CD4-positive, alpha-beta T cell (primary cell): ENCODE measurements at regions not wholly inside any gene's neighbourhood (a gene's known extent, or its start where the extent isn't known, plus 50 kb on each side); places are given as distances from the start of the nearest gene placed in this dataset.
"Not testable (repeated sequence)": the region's sequence is repeated elsewhere in the genome, so short reads cannot be mapped to it uniquely, and the experiment has no call there.

Experiments
- ATAC-seq: fragments of 200-7000 bp; cut with Tn5 transposase; one replicate; pipeline ENCODE4 v1.10.0; 2022; ENCODE audit warnings: mild to moderate bottlenecking; ENCODE audit not compliant: poor library complexity
- CTCF ChIA-PET: fragments of 350-600 bp; sonication (Branson Sonifier 250); formaldehyde crosslinking; loops from one replicate; lab custom pipeline; 2021; ENCODE audit warnings: antibody characterized with exemption, inconsistent platforms; lab: Charles Lee
- POLR2A ChIA-PET: fragments of 350-600 bp; sonication (Branson Sonifier 250); formaldehyde crosslinking; loops from one replicate; lab custom pipeline; 2021; ENCODE audit warnings: antibody characterized with exemption, inconsistent platforms; lab: Charles Lee
- DNase-seq, 14 experiments: peaks; one replicate each; pipeline ENCODE4 v3.0.0-alpha.2; 2013 to 2020; ENCODE audit warnings: mixed read lengths in 2 of 14
- H3K27ac ChIP-seq, 2 donors: one replicate each; pipeline versions ENCODE4 v1.5.1 to v1.7.0; 2013; ENCODE audit warnings: low read length in 2 of 2, low read depth in 1 of 2, mild to moderate bottlenecking in 1 of 2
- H3K27me3 ChIP-seq, 2 experiments: 1 replicate in 1 of 2; 2 replicates in 1 of 2; pipeline versions ENCODE4 v1.6.1 to v1.7.0; 2013; ENCODE audit warnings: low read length in 2 of 2, control low read depth in 1 of 2, mild to moderate bottlenecking in 1 of 2, moderate library complexity in 1 of 2; ENCODE audit not compliant: insufficient read depth in 2 of 2, control insufficient read depth in 1 of 2
- H3K36me3 ChIP-seq: one replicate; pipeline ENCODE4 v1.6.1; 2013; ENCODE audit warnings: low read length, control low read depth; ENCODE audit not compliant: insufficient read depth
- H3K4me1 ChIP-seq: one replicate; pipeline ENCODE4 v1.6.1; 2013; ENCODE audit warnings: low read length, control low read depth; ENCODE audit not compliant: insufficient read depth
- H3K4me3 ChIP-seq: one replicate; pipeline ENCODE4 v1.5.1; 2013; ENCODE audit warnings: mild to moderate bottlenecking, low read length, moderate library complexity
- H3K9me3 ChIP-seq, 2 experiments: 1 replicate in 1 of 2; 2 replicates in 1 of 2; pipeline versions ENCODE4 v1.6.1 to v1.7.0; 2013; ENCODE audit warnings: low read length in 2 of 2, mild to moderate bottlenecking in 2 of 2, control low read depth in 1 of 2, moderate library complexity in 1 of 2; ENCODE audit not compliant: control insufficient read depth in 1 of 2, insufficient read depth in 1 of 2
- H3K27ac Mint-ChIP-seq: one replicate; pipeline ENCODE4 v1.8.0; 2020; ENCODE audit warnings: mixed read lengths
- H3K27me3 Mint-ChIP-seq: one replicate; pipeline ENCODE4 v1.8.0; 2021; ENCODE audit warnings: mixed read lengths
- H3K36me3 Mint-ChIP-seq: one replicate; pipeline ENCODE4 v1.8.0; 2021; ENCODE audit warnings: low read depth, mixed read lengths
- H3K4me1 Mint-ChIP-seq: one replicate; pipeline ENCODE4 v1.8.0; 2021; ENCODE audit warnings: low read depth, mixed read lengths
- H3K4me3 Mint-ChIP-seq: one replicate; pipeline ENCODE4 v1.8.0; 2020; ENCODE audit warnings: mild to moderate bottlenecking, mixed read lengths
- H3K9me3 Mint-ChIP-seq: one replicate; pipeline ENCODE4 v1.8.0; 2020; ENCODE audit warnings: mixed read lengths
- CTCF ChIP-seq: fragments of 200-600 bp; IDR thresholded peaks from one replicate; pipeline ENCODE4 v1.8.0; 2022; ENCODE audit warnings: antibody characterized with exemption, mild to moderate bottlenecking
- intact Hi-C, 2 experiments: fragments of 100-400 bp; cut with DNase I in 1 of 2; cut with micrococcal nuclease in 1 of 2; formaldehyde crosslinking; loops; one replicate each; pipeline versions ENCODE4 v1.15.1 to v1.9.0; 2023 to 2025; cut with DNase I, micrococcal nuclease

- Histone ChIP-seq H3K36me3 (no peaks in the 10 kb centered on the region), H3K4me1 (no peaks in the 10 kb centered on the region), H3K4me3 (no peak overlapping the region), H3K9me3 (no peaks in the 10 kb centered on the region), H3K27me3 (no peaks in the 10 kb centered on the region), H3K27ac (no peak overlapping the region)
- ChIA-PET CTCF (no interaction called here), POLR2A (no interaction called here)
- intact Hi-C loops: no loop called here
- no peaks in the 10 kb centered on the region for H3K36me3 Mint-ChIP-seq
- H3K4me1 Mint-ChIP-seq: no peaks in the 10 kb centered on the region
- no peak overlapping the region for H3K27ac Mint-ChIP-seq
- no peak for TF ChIP-seq CTCF
- DNase-seq (no peak), ATAC-seq (no peak)
- no peaks in the 10 kb centered on the region for H3K27me3 Mint-ChIP-seq
- peaks cover 3% of the 10 kb centered on the region for H3K9me3 Mint-ChIP-seq
- no peak overlapping the region for H3K4me3 Mint-ChIP-seq
Observed at GRCh38 chr13:87334176-87334575, 337.0 kb upstream of the SLITRK5 start.

GRCh38 chr13:87336346-87336889 lies 334.8 kb upstream of the SLITRK5 start:
- H3K36me3 Mint-ChIP-seq, POLR2A ChIA-PET, CTCF ChIA-PET, H3K27ac ChIP-seq, H3K27me3 Mint-ChIP-seq, intact Hi-C loops, H3K9me3 Mint-ChIP-seq, H3K4me3 Mint-ChIP-seq, H3K4me1 ChIP-seq, H3K4me3 ChIP-seq, H3K36me3 ChIP-seq, ATAC-seq, H3K27ac Mint-ChIP-seq, H3K9me3 ChIP-seq, H3K4me1 Mint-ChIP-seq, H3K27me3 ChIP-seq, DNase-seq: not testable (repeated sequence)

GRCh38 chr13:87344176-87344575 lies 327.0 kb upstream of the SLITRK5 start:
- H3K36me3 Mint-ChIP-seq: no peaks in the 10 kb centered on the region

More at GRCh38 chr13:87344176-87344575, 327.0 kb upstream of the SLITRK5 start:
- H3K4me3 ChIP-seq: no peak overlapping the region
- DNase-seq: no peak
- intact Hi-C loops: no loop called here
- Mint-ChIP-seq H3K4me3 (no peak overlapping the region), H3K27me3 (no peaks in the 10 kb centered on the region), H3K4me1 (no peaks in the 10 kb centered on the region), H3K27ac (no peak overlapping the region), H3K9me3 (peaks cover 2% of the 10 kb centered on the region)
- no peak for ATAC-seq
- no peaks in the 10 kb centered on the region for H3K27me3 ChIP-seq
- ChIA-PET CTCF (no interaction called here), POLR2A (no interaction called here)
- TF ChIP-seq CTCF: no peak
- peaks cover 0 to 5% of the 10 kb centered on the region in 2 experiments for H3K9me3 ChIP-seq
- no peak overlapping the region for H3K27ac ChIP-seq
- H3K36me3 ChIP-seq: no peaks in the 10 kb centered on the region
- H3K4me1 ChIP-seq: no peaks in the 10 kb centered on the region
